ENCODE measurements at regions not wholly inside any gene's neighbourhood (a gene's known extent, or its start where the extent isn't known, plus 50 kb on each side); places are given as distances from the start of the nearest gene placed in this dataset.
"Not testable (repeated sequence)": the region's sequence is repeated elsewhere in the genome, so short reads cannot be mapped to it uniquely, and the experiment has no call there.

- CTCF ChIA-PET, result no interaction called here
- Mint-ChIP-seq H3K4me1 (no peaks in the 10 kb centered on the region), H3K27me3 (peaks cover 17% of the 10 kb centered on the region), H3K27ac (no peak overlapping the region), H3K9me3 (ENCODE audit: insufficient read depth) (peaks cover 4% of the 10 kb centered on the region), H3K4me3 (no peak overlapping the region)
- H3K79me2 ChIP-seq (ENCODE audit: control insufficient read depth, insufficient read depth, low read length), result no peaks in the 10 kb centered on the region
- TF ChIP-seq EZH2 (IDR thresholded peaks at IDR 0.05; ENCODE audit: borderline replicate concordance, insufficient read depth, low read depth, low read length, poor library complexity, severe bottlenecking), result no peak
- H3K36me3 ChIP-seq (replicated peaks in 1 of 2; ENCODE audit: control extremely low read depth in 1 of 2, control insufficient read depth in 1 of 2, extremely low read depth in 1 of 2, insufficient read depth in 2 of 2, low read length in 1 of 2), result no peaks in the 10 kb centered on the region
- POLR2A ChIA-PET, result no interaction called here
- intact Hi-C loops (cut with micrococcal nuclease), result no loop called here
- no peak overlapping the region for H3K27ac ChIP-seq (ENCODE audit: low read length in 2 of 2)
- H3K9ac ChIP-seq (ENCODE audit: low read length), result no peak overlapping the region
- H3K9me3 ChIP-seq (ENCODE audit: control extremely low read depth in 1 of 3, control insufficient read depth in 2 of 3, insufficient read depth in 1 of 3, low read length in 2 of 3), result no peaks in the 10 kb centered on the region
- H3K4me3 ChIP-seq (ENCODE audit: control extremely low read depth in 1 of 5, extremely low read depth in 1 of 5, insufficient read depth in 1 of 5, low read depth in 2 of 5, low read length in 4 of 5), result no peak overlapping the region
- no peak for ATAC-seq (ENCODE audit: low read depth)
- DNase-seq, result no peak
- H3K4me2 ChIP-seq (replicated peaks; ENCODE audit: low read depth, low read length, poor library complexity, severe bottlenecking), result no peak overlapping the region
- H2AFZ ChIP-seq (ENCODE audit: insufficient read depth, low read depth, low read length, poor library complexity, severe bottlenecking), result no peak overlapping the region
- no peaks in the 10 kb centered on the region for H3K4me1 ChIP-seq (ENCODE audit: control insufficient read depth in 2 of 2, insufficient read depth in 2 of 2, low read length in 2 of 2)
- peaks cover 0 to 6% (median 1%) of the 10 kb centered on the region in 4 experiments for H3K27me3 ChIP-seq (replicated peaks in 1 of 4; ENCODE audit: control extremely low read depth in 1 of 4, control insufficient read depth in 3 of 4, insufficient read depth in 4 of 4, low read length in 3 of 4)
- H4K20me1 ChIP-seq (ENCODE audit: control insufficient read depth, insufficient read depth, low read length, poor library complexity, severe bottlenecking), result no peaks in the 10 kb centered on the region
Measured at GRCh38 chr14:55914771-55915170, 203.4 kb upstream of the PELI2 start.

GRCh38 chr14:55915456-55915855 is 202.8 kb upstream of the PELI2 start:
- no peaks in the 10 kb centered on the region for H3K79me2 ChIP-seq (ENCODE audit: control insufficient read depth, insufficient read depth, low read length)
- Mint-ChIP-seq H3K4me1 (no peaks in the 10 kb centered on the region), H3K27me3 (peaks cover 20% of the 10 kb centered on the region), H3K27ac (no peak overlapping the region), H3K4me3 (no peak overlapping the region), H3K9me3 (ENCODE audit: insufficient read depth) (peaks cover 4% of the 10 kb centered on the region)
- no peaks in the 10 kb centered on the region for H3K9me3 ChIP-seq (ENCODE audit: control extremely low read depth in 1 of 3, control insufficient read depth in 2 of 3, insufficient read depth in 1 of 3, low read length in 2 of 3)
- no peak overlapping the region for H3K4me3 ChIP-seq (ENCODE audit: control extremely low read depth in 1 of 5, extremely low read depth in 1 of 5, insufficient read depth in 1 of 5, low read depth in 2 of 5, low read length in 4 of 5)
- TF ChIP-seq EZH2 (IDR thresholded peaks at IDR 0.05; ENCODE audit: borderline replicate concordance, insufficient read depth, low read depth, low read length, poor library complexity, severe bottlenecking), result no peak
- no peak overlapping the region for H2AFZ ChIP-seq (ENCODE audit: insufficient read depth, low read depth, low read length, poor library complexity, severe bottlenecking)
- WGBS (ENCODE audit: insufficient coverage), result no CpG with 5 or more reads among the region's 1 CpG
- POLR2A ChIA-PET, result no interaction called here
- ATAC-seq (ENCODE audit: low read depth) (no peak), DNase-seq (no peak)
- intact Hi-C loops (cut with micrococcal nuclease), result no loop called here
- H3K27ac ChIP-seq (ENCODE audit: low read length in 2 of 2), result no peak overlapping the region
- no peak overlapping the region for H3K9ac ChIP-seq (ENCODE audit: low read length)
- H3K4me2 ChIP-seq (replicated peaks; ENCODE audit: low read depth, low read length, poor library complexity, severe bottlenecking), result no peak overlapping the region
- no peaks in the 10 kb centered on the region for H3K4me1 ChIP-seq (ENCODE audit: control insufficient read depth in 2 of 2, insufficient read depth in 2 of 2, low read length in 2 of 2)
- no peaks in the 10 kb centered on the region for H3K36me3 ChIP-seq (replicated peaks in 1 of 2; ENCODE audit: control extremely low read depth in 1 of 2, control insufficient read depth in 1 of 2, extremely low read depth in 1 of 2, insufficient read depth in 2 of 2, low read length in 1 of 2)
- CTCF ChIA-PET, result no interaction called here
- H4K20me1 ChIP-seq (ENCODE audit: control insufficient read depth, insufficient read depth, low read length, poor library complexity, severe bottlenecking), result no peaks in the 10 kb centered on the region
- peaks cover 0 to 6% (median 1%) of the 10 kb centered on the region in 4 experiments for H3K27me3 ChIP-seq (replicated peaks in 1 of 4; ENCODE audit: control extremely low read depth in 1 of 4, control insufficient read depth in 3 of 4, insufficient read depth in 4 of 4, low read length in 3 of 4)

GRCh38 chr14:55919800-55920199 is 198.4 kb upstream of the PELI2 start:
- H3K4me3 ChIP-seq (ENCODE audit: control extremely low read depth in 1 of 5, extremely low read depth in 1 of 5, insufficient read depth in 1 of 5, low read depth in 2 of 5, low read length in 4 of 5); H3K79me2 ChIP-seq (ENCODE audit: control insufficient read depth, insufficient read depth, low read length); intact Hi-C loops (cut with micrococcal nuclease); H3K9me3 Mint-ChIP-seq (ENCODE audit: insufficient read depth); H3K4me1 ChIP-seq (ENCODE audit: control insufficient read depth in 2 of 2, insufficient read depth in 2 of 2, low read length in 2 of 2); POLR2A ChIA-PET; H4K20me1 ChIP-seq (ENCODE audit: control insufficient read depth, insufficient read depth, low read length, poor library complexity, severe bottlenecking); H3K4me1 Mint-ChIP-seq; H3K36me3 ChIP-seq (replicated peaks in 1 of 2; ENCODE audit: control extremely low read depth in 1 of 2, control insufficient read depth in 1 of 2, extremely low read depth in 1 of 2, insufficient read depth in 2 of 2, low read length in 1 of 2); DNase-seq; CTCF ChIA-PET; H3K27me3 ChIP-seq (replicated peaks in 1 of 4; ENCODE audit: control extremely low read depth in 1 of 4, control insufficient read depth in 3 of 4, insufficient read depth in 4 of 4, low read length in 3 of 4); H3K4me3 Mint-ChIP-seq; H3K9me3 ChIP-seq (ENCODE audit: control extremely low read depth in 1 of 3, control insufficient read depth in 2 of 3, insufficient read depth in 1 of 3, low read length in 2 of 3); H3K9ac ChIP-seq (ENCODE audit: low read length); H3K4me2 ChIP-seq (replicated peaks; ENCODE audit: low read depth, low read length, poor library complexity, severe bottlenecking); H2AFZ ChIP-seq (ENCODE audit: insufficient read depth, low read depth, low read length, poor library complexity, severe bottlenecking); ATAC-seq (ENCODE audit: low read depth); H3K27ac ChIP-seq (ENCODE audit: low read length in 2 of 2); H3K27ac Mint-ChIP-seq: not testable (repeated sequence)
- peaks cover 11% of the 10 kb centered on the region for H3K27me3 Mint-ChIP-seq
- 100% methylated on average over 4 of the region's 13 CpGs for WGBS (ENCODE audit: insufficient coverage)

Measured in B cell (primary cell).